Breast epithelium (tissue), 3 donors: ENCODE measurements at regions not wholly inside any gene's neighbourhood (a gene's known extent, or its start where the extent isn't known, plus 50 kb on each side); places are given as distances from the start of the nearest gene placed in this dataset.

Experiments used
- CTCF ChIP-seq, 3 donors: fragments of 450-650 bp; IDR thresholded peaks; one replicate each; pipeline ENCODE4 v1.5.1; 2016 to 2017; ENCODE audit warnings: antibody characterized with exemption in 3 of 3, mild to moderate bottlenecking in 3 of 3, moderate library complexity in 3 of 3
- POLR2A ChIP-seq: fragments of 450-650 bp; IDR thresholded peaks from one replicate; pipeline ENCODE4 v1.6.1; 2016; ENCODE audit warnings: antibody characterized with exemption, mild to moderate bottlenecking, moderate library complexity
- POLR2AphosphoS5 ChIP-seq, 3 donors: sonication (generic); formaldehyde crosslinking; IDR thresholded peaks; one replicate each; pipeline ENCODE4 v1.6.1; 2017; ENCODE audit warnings: antibody characterized with exemption in 3 of 3

- TF ChIP-seq POLR2AphosphoS5 (IDR thresholded peaks at IDR 0.05) (no peak), CTCF (IDR thresholded peaks at IDR 0.05) (no peak), POLR2A (no peak)
Measured at GRCh38 chr5:77864997-77865396, 88.9 kb upstream of the TBCA start.
